Fibroblast of lung (primary cell): ENCODE measurements at regions not wholly inside any gene's neighbourhood (a gene's known extent, or its start where the extent isn't known, plus 50 kb on each side); places are given as distances from the start of the nearest gene placed in this dataset.

Source experiments
- DNase-seq, 2 donors: peaks; one replicate each; pipeline versions ENCODE4 v3.0.0 to v3.0.0-alpha.2; 2010; ENCODE audit warnings: low read depth in 2 of 2
- H2AFZ ChIP-seq: 2 replicates; pipeline ENCODE4 v1.5.1; 2012; ENCODE audit warnings: low read length, control low read depth, inconsistent platforms
- H3K27ac ChIP-seq: 2 replicates; pipeline ENCODE4 v1.5.1; 2011; ENCODE audit warnings: low read length, control low read depth; ENCODE audit not compliant: insufficient read depth
- H3K27me3 ChIP-seq: 2 replicates; pipeline ENCODE4 v1.5.1; 2011; ENCODE audit warnings: mild to moderate bottlenecking, low read length; ENCODE audit not compliant: control insufficient read depth, insufficient read depth
- H3K36me3 ChIP-seq: 2 replicates; pipeline ENCODE4 v1.5.1; 2011; ENCODE audit warnings: low read length; ENCODE audit not compliant: control insufficient read depth, insufficient read depth
- H3K4me1 ChIP-seq: 2 replicates; pipeline ENCODE4 v1.5.1; 2011; ENCODE audit warnings: low read length; ENCODE audit not compliant: control insufficient read depth, insufficient read depth; ENCODE audit errors: extremely low read depth
- H3K4me2 ChIP-seq: 2 replicates; pipeline ENCODE4 v1.5.1; 2011; ENCODE audit warnings: low read length, control low read depth; ENCODE audit not compliant: insufficient read depth; ENCODE audit errors: extremely low read depth
- H3K4me3 ChIP-seq, 4 experiments: fragments of 200-600 bp in 1 of 4; sonication (generic) in 1 of 4; replicated peaks in 1 of 4; 2 replicates each; pipeline ENCODE4 v1.5.1; 2011 to 2016; ENCODE audit warnings: low read length in 4 of 4, low read depth in 3 of 4, mild to moderate bottlenecking in 3 of 4, control low read depth in 2 of 4, inconsistent platforms in 1 of 4, mixed read lengths in 1 of 4; ENCODE audit not compliant: insufficient read depth in 1 of 4; ENCODE audit errors: control extremely low read depth in 1 of 4
- H3K79me2 ChIP-seq: 2 replicates; pipeline ENCODE4 v1.5.1; 2012; ENCODE audit warnings: mild to moderate bottlenecking, low read length, inconsistent platforms; ENCODE audit not compliant: control insufficient read depth, insufficient read depth
- H3K9ac ChIP-seq: 2 replicates; pipeline ENCODE4 v1.5.1; 2011; ENCODE audit warnings: mild to moderate bottlenecking, low read length, control low read depth; ENCODE audit not compliant: insufficient read depth
- H3K9me3 ChIP-seq: 2 replicates; pipeline ENCODE4 v1.5.1; 2012; ENCODE audit warnings: low read depth, low read length; ENCODE audit not compliant: control insufficient read depth, insufficient read depth
- H4K20me1 ChIP-seq: 2 replicates; pipeline ENCODE4 v1.5.1; 2011; ENCODE audit warnings: low read length; ENCODE audit not compliant: control insufficient read depth, insufficient read depth; ENCODE audit errors: extremely low read depth
- CTCF ChIP-seq, 2 donors: IDR thresholded peaks in 1 of 2; conservative IDR thresholded peaks in 1 of 2; 1 replicate in 1 of 2; 2 replicates in 1 of 2; pipeline ENCODE4 v1.5.1; 2011 to 2012; ENCODE audit warnings: low read length in 2 of 2, control low read depth in 1 of 2, inconsistent platforms in 1 of 2, low read depth in 1 of 2, mild to moderate bottlenecking in 1 of 2
- EZH2 ChIP-seq: IDR thresholded peaks from 2 replicates; pipeline ENCODE4 v1.5.1; 2012; ENCODE audit warnings: low read length, control low read depth, mild to moderate bottlenecking; ENCODE audit errors: missing control alignments

GRCh38 chr21:16294128-16294527 lies 564.3 kb downstream of the USP25 start:
- TF ChIP-seq CTCF (conservative IDR thresholded peaks at IDR 0.05 in 1 of 2, IDR thresholded peaks at IDR 0.05 in 1 of 2; ENCODE audit: low read depth in 1 of 2, low read length in 2 of 2) (no peak), EZH2 (no peak)
- no peaks in the 10 kb centered on the region for H3K9me3 ChIP-seq

GRCh38 chr21:16302851-16303282 lies 573.1 kb downstream of the USP25 start:
- Histone ChIP-seq H3K79me2 (no peaks in the 10 kb centered on the region), H3K4me3 (no peak overlapping the region), H2AFZ (peak overlapping the region; percentile 1)

More at GRCh38 chr21:16294128-16294527, 564.3 kb downstream of the USP25 start:
- H2AFZ ChIP-seq = no peak overlapping the region
- H3K4me2 ChIP-seq = no peak overlapping the region
- no peak for DNase-seq
- H4K20me1 ChIP-seq = no peaks in the 10 kb centered on the region
- no peaks in the 10 kb centered on the region for H3K4me1 ChIP-seq
- H3K36me3 ChIP-seq = no peaks in the 10 kb centered on the region
- H3K79me2 ChIP-seq = no peaks in the 10 kb centered on the region
- H3K27ac ChIP-seq = no peak overlapping the region
- no peak overlapping the region for H3K9ac ChIP-seq
- H3K4me3 ChIP-seq = no peak overlapping the region
- H3K27me3 ChIP-seq = no peaks in the 10 kb centered on the region

More at GRCh38 chr21:16302851-16303282, 573.1 kb downstream of the USP25 start:
- no peak overlapping the region for H3K4me2 ChIP-seq
- H3K9me3 ChIP-seq = no peaks in the 10 kb centered on the region
- no peaks in the 10 kb centered on the region for H3K36me3 ChIP-seq
- no peak overlapping the region for H3K9ac ChIP-seq
- H3K27me3 ChIP-seq = no peaks in the 10 kb centered on the region
- no peaks in the 10 kb centered on the region for H3K4me1 ChIP-seq
- TF ChIP-seq EZH2 (no peak), CTCF (conservative IDR thresholded peaks at IDR 0.05 in 1 of 2, IDR thresholded peaks at IDR 0.05 in 1 of 2; ENCODE audit: low read depth in 1 of 2, low read length in 2 of 2) (no peak)
- no peaks in the 10 kb centered on the region for H4K20me1 ChIP-seq
- H3K27ac ChIP-seq = no peak overlapping the region
- DNase-seq = peak in 1 of 2 donors; percentile 95
